ENCODE measurements at regions not wholly inside any gene's neighbourhood (a gene's known extent, or its start where the extent isn't known, plus 50 kb on each side); places are given as distances from the start of the nearest gene placed in this dataset.

GRCh38 chr2:74743778-74744177 lies 89.7 kb downstream of the SEMA4F start:
- Histone ChIP-seq H3K9me3 (ENCODE audit: low read length) (no peaks in the 10 kb centered on the region), H3K4me2 (ENCODE audit: low read length) (no peak overlapping the region), H3K27me3 (ENCODE audit: insufficient read depth, low read depth, low read length) (no peaks in the 10 kb centered on the region), H4K20me1 (ENCODE audit: insufficient read depth) (no peaks in the 10 kb centered on the region), H3F3A (ENCODE audit: insufficient read depth, low read length, poor library complexity, severe bottlenecking) (no peaks in the 10 kb centered on the region), H3K79me2 (replicated peaks; ENCODE audit: insufficient read depth, low read length) (no peaks in the 10 kb centered on the region), H3K9me2 (ENCODE audit: insufficient read depth, low read length) (no peaks in the 10 kb centered on the region), H3K9ac (ENCODE audit: low read length) (no peak overlapping the region), H3K27ac (ENCODE audit: low read length) (no peak overlapping the region), H3K36me3 (ENCODE audit: insufficient read depth, low read length) (no peaks in the 10 kb centered on the region), H3K4me3 (ENCODE audit: low read length) (no peak overlapping the region), H2AFZ (ENCODE audit: low read depth, low read length) (no peak overlapping the region)
- TF ChIP-seq POLR2AphosphoS5 (IDR thresholded peaks at IDR 0.05) (no peak), EZH2 (IDR thresholded peaks at IDR 0.05; ENCODE audit: borderline replicate concordance, insufficient read depth, low read length, poor library complexity, severe bottlenecking) (no peak), REST (IDR thresholded peaks at IDR 0.05; ENCODE audit: borderline replicate concordance) (no peak)

DNA sequence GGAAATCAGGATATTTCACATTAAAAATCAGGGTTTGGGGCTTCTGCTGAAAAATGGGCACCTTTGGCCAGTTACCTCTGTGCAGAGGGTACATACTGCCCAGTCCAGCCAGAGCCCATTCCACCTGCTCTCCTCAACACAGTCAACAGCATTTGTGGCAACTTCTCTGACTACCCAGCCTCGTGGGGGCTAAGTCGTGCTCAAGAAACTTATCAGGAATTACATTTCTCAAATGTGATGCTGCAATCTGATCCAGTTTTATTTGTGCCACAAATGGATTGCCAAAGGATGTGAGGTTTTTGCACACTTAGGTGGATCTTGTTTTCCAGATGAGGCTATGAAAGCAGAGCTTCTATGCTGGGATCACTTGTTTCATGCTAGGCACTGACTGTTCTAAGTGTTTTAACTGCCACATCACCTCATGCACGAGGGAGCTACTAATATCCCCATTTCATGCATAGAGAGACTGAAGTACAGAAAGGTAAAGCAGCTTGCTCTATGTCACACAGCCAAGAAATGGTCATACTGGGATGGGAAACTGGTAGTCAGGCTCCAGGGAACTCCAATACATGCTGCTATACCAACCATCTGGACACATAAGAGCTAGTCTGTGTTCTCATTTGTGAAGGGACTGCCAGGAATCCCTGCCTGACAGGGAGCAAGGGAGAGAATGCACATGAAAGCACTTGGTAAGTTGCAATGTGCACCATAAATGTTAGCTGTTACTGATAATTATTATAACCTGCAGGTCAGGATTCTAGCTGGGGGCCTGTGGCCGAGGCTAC lies 89.0 kb upstream of the HK2 start:
- Histone ChIP-seq H4K20me1 (ENCODE audit: insufficient read depth) (no peaks in the 10 kb centered on the region), H3K79me2 (replicated peaks; ENCODE audit: insufficient read depth, low read length) (no peaks in the 10 kb centered on the region), H3K36me3 (ENCODE audit: insufficient read depth, low read length) (no peaks in the 10 kb centered on the region), H3K9me3 (ENCODE audit: low read length) (no peaks in the 10 kb centered on the region), H2AFZ (ENCODE audit: low read depth, low read length) (no peak overlapping the region), H3F3A (ENCODE audit: insufficient read depth, low read length, poor library complexity, severe bottlenecking) (no peaks in the 10 kb centered on the region), H3K27me3 (ENCODE audit: insufficient read depth, low read depth, low read length) (no peaks in the 10 kb centered on the region), H3K9me2 (ENCODE audit: insufficient read depth, low read length) (no peaks in the 10 kb centered on the region), H3K4me2 (ENCODE audit: low read length) (no peak overlapping the region), H3K9ac (ENCODE audit: low read length) (no peak overlapping the region), H3K4me3 (ENCODE audit: low read length) (no peak overlapping the region), H3K27ac (ENCODE audit: low read length) (no peak overlapping the region)
- TF ChIP-seq CTCF (IDR thresholded peaks at IDR 0.05; ENCODE audit: poor library complexity, severe bottlenecking): no peak
- no peak for TF ChIP-seq REST (IDR thresholded peaks at IDR 0.05; ENCODE audit: borderline replicate concordance)
- TF ChIP-seq RAD21 (conservative IDR thresholded peaks at IDR 0.05): no peak
- TF ChIP-seq SMC3 (conservative IDR thresholded peaks at IDR 0.05; ENCODE audit: poor library complexity): no peak
- TF ChIP-seq POLR2AphosphoS5 (IDR thresholded peaks at IDR 0.05): no peak
- no peak for TF ChIP-seq TAF1 (IDR thresholded peaks at IDR 0.05; ENCODE audit: low read depth)
